ENCODE measurements at regions not wholly inside any gene's neighbourhood (a gene's known extent, or its start where the extent isn't known, plus 50 kb on each side); places are given as distances from the start of the nearest gene placed in this dataset.
A peak's percentile ranks its signal among the peaks of the same experiment; 100 is the strongest.

DNA sequence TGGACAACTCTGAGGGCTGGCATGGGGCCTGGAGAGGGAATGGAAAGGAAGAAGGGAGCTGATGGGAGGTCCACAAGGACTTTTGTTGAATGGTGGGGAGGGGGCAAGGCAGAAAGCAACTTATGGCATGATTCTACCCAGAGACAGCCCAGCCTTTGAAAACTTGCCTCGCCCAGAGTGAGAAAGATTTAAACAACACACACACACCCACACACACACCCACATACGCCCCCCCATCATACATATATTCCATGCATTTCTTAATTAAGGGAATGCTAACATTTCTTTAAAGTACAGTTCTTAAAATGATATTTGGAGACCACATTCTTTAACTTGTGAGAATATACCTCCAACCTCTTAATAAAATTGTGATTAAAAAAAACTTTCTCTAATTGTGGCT, 115.4 kb upstream of the F3 start:
- Histone ChIP-seq H3K27me3 (ENCODE audit: control insufficient read depth, insufficient read depth, low read length) (no peaks in the 10 kb centered on the region), H3K4me3 (ENCODE audit: low read depth, low read length) (no peak overlapping the region), H3K36me3 (ENCODE audit: control insufficient read depth, insufficient read depth, low read length) (no peaks in the 10 kb centered on the region)
- no peak for DNase-seq (ENCODE audit: low read depth)
- TF ChIP-seq, protein P1, sequence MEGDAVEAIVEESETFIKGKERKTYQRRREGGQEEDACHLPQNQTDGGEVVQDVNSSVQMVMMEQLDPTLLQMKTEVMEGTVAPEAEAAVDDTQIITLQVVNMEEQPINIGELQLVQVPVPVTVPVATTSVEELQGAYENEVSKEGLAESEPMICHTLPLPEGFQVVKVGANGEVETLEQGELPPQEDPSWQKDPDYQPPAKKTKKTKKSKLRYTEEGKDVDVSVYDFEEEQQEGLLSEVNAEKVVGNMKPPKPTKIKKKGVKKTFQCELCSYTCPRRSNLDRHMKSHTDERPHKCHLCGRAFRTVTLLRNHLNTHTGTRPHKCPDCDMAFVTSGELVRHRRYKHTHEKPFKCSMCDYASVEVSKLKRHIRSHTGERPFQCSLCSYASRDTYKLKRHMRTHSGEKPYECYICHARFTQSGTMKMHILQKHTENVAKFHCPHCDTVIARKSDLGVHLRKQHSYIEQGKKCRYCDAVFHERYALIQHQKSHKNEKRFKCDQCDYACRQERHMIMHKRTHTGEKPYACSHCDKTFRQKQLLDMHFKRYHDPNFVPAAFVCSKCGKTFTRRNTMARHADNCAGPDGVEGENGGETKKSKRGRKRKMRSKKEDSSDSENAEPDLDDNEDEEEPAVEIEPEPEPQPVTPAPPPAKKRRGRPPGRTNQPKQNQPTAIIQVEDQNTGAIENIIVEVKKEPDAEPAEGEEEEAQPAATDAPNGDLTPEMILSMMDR (IDR thresholded peaks at IDR 0.05; ENCODE audit: insufficient read depth, low read length, poor library complexity, severe bottlenecking) = no peak

DNA sequence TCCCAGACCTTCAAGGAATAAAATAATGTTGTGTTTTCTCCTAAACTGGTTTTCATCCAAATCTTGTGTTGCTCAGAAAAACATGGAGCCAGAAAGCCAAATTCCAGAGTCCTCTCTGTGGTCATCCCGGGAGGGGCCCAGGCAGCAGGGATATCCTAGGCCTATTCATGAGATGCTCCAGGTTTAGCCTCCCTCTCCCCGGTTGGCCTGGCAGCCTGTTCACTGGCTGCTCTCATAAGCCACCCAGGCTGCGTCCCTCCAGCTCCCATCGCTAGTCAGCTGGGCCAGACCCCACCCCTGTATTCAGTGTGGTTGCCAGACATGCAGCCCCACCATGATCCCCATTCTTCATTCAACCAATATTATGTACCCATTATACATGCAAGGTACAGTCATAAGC, 113.4 kb upstream of the F3 start:
- no peak for DNase-seq (ENCODE audit: low read depth)
- Histone ChIP-seq H3K4me3 (ENCODE audit: low read depth, low read length) (no peak overlapping the region), H3K36me3 (ENCODE audit: control insufficient read depth, insufficient read depth, low read length) (no peaks in the 10 kb centered on the region), H3K27me3 (ENCODE audit: control insufficient read depth, insufficient read depth, low read length) (no peaks in the 10 kb centered on the region)
- TF ChIP-seq, protein P1 (IDR thresholded peaks at IDR 0.05; ENCODE audit: insufficient read depth, low read length, poor library complexity, severe bottlenecking) = no peak

DNA sequence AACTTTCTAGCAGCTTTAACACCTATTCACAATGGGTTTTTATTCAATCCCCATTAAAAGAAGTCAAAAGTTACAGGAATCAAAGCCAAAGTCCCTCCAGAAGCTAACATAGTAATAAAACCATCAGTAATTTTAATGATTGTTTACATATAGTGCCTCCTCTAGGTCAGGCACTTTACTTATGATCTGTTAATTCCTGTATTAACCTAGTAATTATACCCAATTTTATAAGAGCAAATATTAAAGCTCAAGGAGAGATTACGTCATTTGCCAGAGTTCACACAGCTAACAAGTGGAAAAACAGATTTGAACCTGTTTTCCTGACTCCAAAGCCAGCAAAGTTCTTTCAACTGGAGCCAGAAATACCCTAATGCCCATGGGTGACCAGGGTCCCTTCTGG, 112.9 kb upstream of the F3 start:
- no peak overlapping the region for H3K4me3 ChIP-seq (ENCODE audit: low read depth, low read length)
- TF ChIP-seq, protein P1 (IDR thresholded peaks at IDR 0.05; ENCODE audit: insufficient read depth, low read length, poor library complexity, severe bottlenecking) = no peak
- H3K27me3 ChIP-seq (ENCODE audit: control insufficient read depth, insufficient read depth, low read length) = no peaks in the 10 kb centered on the region
- H3K36me3 ChIP-seq (ENCODE audit: control insufficient read depth, insufficient read depth, low read length) = no peaks in the 10 kb centered on the region
- DNase-seq (ENCODE audit: low read depth) = no peak

DNA sequence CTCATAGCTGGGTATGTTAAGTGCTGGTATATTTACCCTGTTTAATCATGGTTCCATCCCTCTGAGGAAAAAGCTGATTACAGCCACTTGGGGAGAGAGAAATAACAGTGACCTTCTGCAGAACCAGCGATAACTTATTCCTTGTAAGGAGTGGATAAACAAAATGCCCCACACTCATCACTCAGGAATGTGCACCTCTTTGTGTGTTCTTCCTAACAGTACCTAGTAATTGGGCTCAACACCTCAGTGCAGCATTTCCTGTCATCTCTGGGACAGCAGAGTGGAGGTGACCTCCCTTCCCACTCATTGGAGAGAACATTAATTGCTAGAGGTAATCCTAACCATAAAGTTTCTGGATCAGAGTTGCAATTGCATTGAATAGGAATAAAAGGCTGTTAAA, 112.5 kb upstream of the F3 start:
- Histone ChIP-seq H3K36me3 (ENCODE audit: control insufficient read depth, insufficient read depth, low read length) (no peaks in the 10 kb centered on the region), H3K27me3 (ENCODE audit: control insufficient read depth, insufficient read depth, low read length) (no peaks in the 10 kb centered on the region), H3K4me3 (ENCODE audit: low read depth, low read length) (no peak overlapping the region)
- peak; percentile 77 for DNase-seq (ENCODE audit: low read depth)
- TF ChIP-seq, protein P1 (IDR thresholded peaks at IDR 0.05; ENCODE audit: insufficient read depth, low read length, poor library complexity, severe bottlenecking) = no peak

DNA sequence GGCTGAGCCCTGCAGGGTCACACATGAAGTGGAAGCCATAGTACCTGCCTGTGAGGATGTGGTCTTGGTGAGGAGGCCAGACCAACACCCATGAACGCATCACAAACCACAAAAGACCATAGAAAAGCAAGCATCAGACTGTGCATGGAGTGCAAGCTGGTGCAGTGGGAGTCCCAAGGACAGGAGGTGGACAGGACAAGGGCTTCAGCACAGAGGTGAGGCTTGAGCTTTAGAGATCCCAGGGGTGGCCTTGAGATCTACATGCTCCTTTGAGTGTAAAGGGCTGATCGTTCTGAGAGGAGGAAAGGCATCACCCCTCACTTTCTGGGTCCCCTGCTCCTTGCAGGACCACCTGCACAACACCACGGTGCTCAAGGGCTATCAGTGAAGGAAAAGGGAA, 111.9 kb upstream of the F3 start:
- Histone ChIP-seq H3K36me3 (ENCODE audit: control insufficient read depth, insufficient read depth, low read length) (no peaks in the 10 kb centered on the region), H3K4me3 (ENCODE audit: low read depth, low read length) (no peak overlapping the region), H3K27me3 (ENCODE audit: control insufficient read depth, insufficient read depth, low read length) (no peaks in the 10 kb centered on the region)
- TF ChIP-seq, protein P1 (IDR thresholded peaks at IDR 0.05; ENCODE audit: insufficient read depth, low read length, poor library complexity, severe bottlenecking) = no peak
- no peak for DNase-seq (ENCODE audit: low read depth)

DNA sequence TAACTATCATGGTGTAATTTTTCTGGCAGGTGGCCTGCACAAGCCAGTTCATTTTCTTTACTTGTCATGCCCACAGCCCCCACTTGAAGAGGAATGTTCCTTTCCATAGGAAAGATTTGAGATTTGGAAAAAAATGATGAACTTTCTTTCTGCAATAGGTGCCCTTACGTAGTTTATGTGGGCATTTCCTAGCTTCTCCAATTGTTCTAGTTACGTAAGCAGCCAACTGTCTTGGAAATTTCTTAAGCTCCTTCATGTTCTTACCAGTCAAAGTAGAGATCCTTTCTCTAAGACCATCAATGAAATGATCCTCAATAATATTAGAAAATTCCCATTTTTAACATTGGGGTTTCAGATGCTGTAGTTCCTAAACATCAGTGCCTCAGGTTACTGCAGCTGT, 109.5 kb upstream of the F3 start:
- Histone ChIP-seq H3K36me3 (ENCODE audit: control insufficient read depth, insufficient read depth, low read length) (no peaks in the 10 kb centered on the region), H3K27me3 (ENCODE audit: control insufficient read depth, insufficient read depth, low read length) (no peaks in the 10 kb centered on the region), H3K4me3 (ENCODE audit: low read depth, low read length) (no peak overlapping the region)
- DNase-seq (ENCODE audit: low read depth) = no peak
- TF ChIP-seq, protein P1 (IDR thresholded peaks at IDR 0.05; ENCODE audit: insufficient read depth, low read length, poor library complexity, severe bottlenecking) = no peak

All from kidney epithelial cell (primary cell).